DOHH2 (cell line): ENCODE measurements at regions not wholly inside any gene's neighbourhood (a gene's known extent, or its start where the extent isn't known, plus 50 kb on each side); places are given as distances from the start of the nearest gene placed in this dataset.

Source experiments
- H3F3A ChIP-seq: fragments of 200-600 bp; sonication (generic), shearing (Covaris generic); 2 replicates; pipeline ENCODE4 v1.6.0; 2016; ENCODE audit warnings: antibody characterized with exemption, mild to moderate bottlenecking; ENCODE audit not compliant: control insufficient read depth, insufficient read depth
- H3K27ac ChIP-seq: fragments of 200-600 bp; sonication (generic); 2 replicates; pipeline ENCODE4 v1.5.1; 2014; ENCODE audit warnings: low read depth, mild to moderate bottlenecking, low read length, moderate library complexity
- H3K27me3 ChIP-seq: fragments of 200-600 bp; sonication (generic); 2 replicates; pipeline ENCODE4 v1.6.1; 2014; ENCODE audit warnings: mild to moderate bottlenecking, low read length, mixed read lengths; ENCODE audit not compliant: control insufficient read depth
- H3K36me3 ChIP-seq: fragments of 200-600 bp; sonication (generic); 2 replicates; pipeline ENCODE4 v1.6.1; 2014; ENCODE audit warnings: mild to moderate bottlenecking, low read length, moderate library complexity, mixed read lengths; ENCODE audit not compliant: control insufficient read depth
- H3K4me1 ChIP-seq: fragments of 200-600 bp; sonication (generic); 2 replicates; pipeline ENCODE4 v1.6.1; 2014; ENCODE audit warnings: mild to moderate bottlenecking, low read length, mixed read lengths; ENCODE audit not compliant: control insufficient read depth
- H3K4me2 ChIP-seq: fragments of 200-600 bp; sonication (generic); 2 replicates; pipeline ENCODE4 v1.6.0; 2014; ENCODE audit warnings: mild to moderate bottlenecking, low read length, moderate library complexity
- H3K4me3 ChIP-seq: fragments of 200-600 bp; sonication (generic); 2 replicates; pipeline ENCODE4 v1.5.1; 2014; ENCODE audit warnings: mild to moderate bottlenecking, low read length, mixed read lengths
- H3K79me2 ChIP-seq: fragments of 200-600 bp; sonication (generic); 2 replicates; pipeline ENCODE4 v1.6.1; 2014; ENCODE audit warnings: mild to moderate bottlenecking, low read length, mixed read lengths; ENCODE audit not compliant: control insufficient read depth
- H3K9me2 ChIP-seq: fragments of 200-600 bp; sonication (generic); replicated peaks from 2 replicates; pipeline ENCODE4 v1.6.1; 2014; ENCODE audit warnings: mild to moderate bottlenecking, low read length, mixed read lengths; ENCODE audit not compliant: control insufficient read depth
- H3K9me3 ChIP-seq: fragments of 200-600 bp; sonication (generic); 2 replicates; pipeline ENCODE4 v1.6.1; 2014; ENCODE audit warnings: antibody characterized with exemption, low read length, mixed read lengths; ENCODE audit not compliant: control insufficient read depth, insufficient read depth
- H4K20me1 ChIP-seq: fragments of 200-600 bp; sonication (generic); 2 replicates; pipeline ENCODE4 v1.6.0; 2014; ENCODE audit warnings: low read depth, mild to moderate bottlenecking, antibody characterized with exemption, low read length, moderate library complexity; ENCODE audit not compliant: control insufficient read depth, insufficient read depth
- EZH2phosphoT487 ChIP-seq: fragments of 200-600 bp; sonication (generic); IDR thresholded peaks from 2 replicates; pipeline ENCODE4 v1.6.1; 2017; ENCODE audit warnings: borderline replicate concordance, mild to moderate bottlenecking, antibody characterized with exemption, low read length, moderate library complexity, mixed read lengths
- TF ChIP-seq, protein P1 (sequence below): fragments of 200-600 bp; sonication (generic); IDR thresholded peaks from one replicate; pipeline ENCODE4 v1.5.1; 2014; ENCODE audit warnings: antibody characterized with exemption, mild to moderate bottlenecking, low read depth, low read length; ENCODE audit not compliant: poor library complexity, severe bottlenecking

DNA sequence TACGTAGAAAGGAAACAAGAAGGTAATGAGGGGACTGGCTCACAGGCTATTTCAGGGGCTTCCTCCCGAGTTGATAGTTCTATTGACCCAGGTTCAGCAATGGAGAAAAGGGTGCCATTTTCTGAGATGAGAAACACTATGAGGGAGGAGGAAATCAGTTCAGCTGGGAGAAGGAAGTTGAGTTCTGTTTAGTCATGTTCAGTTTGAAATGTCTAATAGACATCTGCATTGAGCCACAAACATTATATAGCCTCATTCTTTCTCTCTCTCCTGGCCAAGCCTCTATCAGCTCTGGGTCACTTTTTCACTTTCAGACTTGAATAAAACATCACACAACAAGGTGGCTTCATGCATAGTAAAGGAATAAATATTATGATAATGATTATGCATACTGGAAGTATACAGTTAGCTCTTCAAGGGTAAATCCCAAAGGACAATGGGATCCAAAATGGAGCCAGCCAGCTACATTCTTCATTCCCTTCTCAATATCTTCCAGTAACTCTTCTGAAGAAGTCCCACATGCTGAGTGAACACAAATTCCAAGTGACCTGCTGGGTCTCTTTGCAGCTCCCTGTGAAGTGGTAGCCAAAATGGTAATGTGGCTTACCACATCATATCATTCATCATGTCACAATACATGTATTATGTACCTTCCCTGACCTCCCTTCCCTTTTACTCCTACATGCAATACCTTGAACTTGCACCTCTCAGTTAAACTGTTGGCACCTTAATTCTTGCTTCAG lies 80.9 kb upstream of the CD44 start:
- Histone ChIP-seq H3K9me2 (no peaks in the 10 kb centered on the region), H3F3A (no peaks in the 10 kb centered on the region), H3K4me3 (peak overlapping the region; percentile 64), H4K20me1 (no peaks in the 10 kb centered on the region), H3K4me1 (peaks cover 25% of the 10 kb centered on the region), H3K27me3 (no peaks in the 10 kb centered on the region), H3K79me2 (no peaks in the 10 kb centered on the region), H3K27ac (no peak overlapping the region; the same call in 1 of the 2 replicates), H3K9me3 (peaks cover 17% of the 10 kb centered on the region), H3K36me3 (peaks cover 11% of the 10 kb centered on the region), H3K4me2 (no peak overlapping the region)
- TF ChIP-seq, protein P1, sequence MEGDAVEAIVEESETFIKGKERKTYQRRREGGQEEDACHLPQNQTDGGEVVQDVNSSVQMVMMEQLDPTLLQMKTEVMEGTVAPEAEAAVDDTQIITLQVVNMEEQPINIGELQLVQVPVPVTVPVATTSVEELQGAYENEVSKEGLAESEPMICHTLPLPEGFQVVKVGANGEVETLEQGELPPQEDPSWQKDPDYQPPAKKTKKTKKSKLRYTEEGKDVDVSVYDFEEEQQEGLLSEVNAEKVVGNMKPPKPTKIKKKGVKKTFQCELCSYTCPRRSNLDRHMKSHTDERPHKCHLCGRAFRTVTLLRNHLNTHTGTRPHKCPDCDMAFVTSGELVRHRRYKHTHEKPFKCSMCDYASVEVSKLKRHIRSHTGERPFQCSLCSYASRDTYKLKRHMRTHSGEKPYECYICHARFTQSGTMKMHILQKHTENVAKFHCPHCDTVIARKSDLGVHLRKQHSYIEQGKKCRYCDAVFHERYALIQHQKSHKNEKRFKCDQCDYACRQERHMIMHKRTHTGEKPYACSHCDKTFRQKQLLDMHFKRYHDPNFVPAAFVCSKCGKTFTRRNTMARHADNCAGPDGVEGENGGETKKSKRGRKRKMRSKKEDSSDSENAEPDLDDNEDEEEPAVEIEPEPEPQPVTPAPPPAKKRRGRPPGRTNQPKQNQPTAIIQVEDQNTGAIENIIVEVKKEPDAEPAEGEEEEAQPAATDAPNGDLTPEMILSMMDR = no peak
- TF ChIP-seq EZH2phosphoT487 = no peak

DNA sequence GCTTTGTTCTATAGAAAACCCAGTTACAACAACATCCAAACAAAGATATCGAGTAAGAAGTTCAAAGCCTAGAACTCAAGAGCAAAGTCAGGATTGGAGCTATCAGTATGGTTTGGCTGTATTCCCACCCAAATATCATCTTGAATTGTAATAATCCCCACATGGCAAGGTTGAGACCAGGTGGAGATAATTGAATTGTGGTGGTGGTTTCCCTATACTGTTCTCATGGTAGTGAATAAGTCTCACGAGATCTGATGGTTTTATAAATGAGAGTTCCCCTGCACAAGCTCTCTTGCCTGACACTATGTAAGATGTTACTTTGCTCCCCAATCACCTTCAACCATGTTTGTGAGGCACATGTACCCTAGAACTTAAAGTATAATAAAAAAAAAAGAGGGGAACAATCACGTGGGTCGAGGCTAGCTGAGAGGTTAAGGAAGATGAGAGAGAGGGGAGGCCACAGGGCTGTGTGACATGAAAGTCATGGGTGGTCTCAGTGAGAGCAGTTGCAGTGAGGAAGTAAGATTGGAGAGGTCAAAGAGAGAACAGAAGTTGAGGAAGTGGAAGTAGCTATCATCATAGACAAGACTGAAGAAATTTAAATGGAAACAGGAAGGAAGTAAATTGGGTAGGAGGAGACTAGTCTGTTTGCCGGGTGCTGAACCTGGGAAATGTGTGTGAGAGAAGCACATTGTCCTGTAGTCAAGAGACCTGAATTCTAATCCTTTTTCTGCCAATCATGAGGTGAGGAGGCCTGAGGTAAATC lies 80.1 kb upstream of the CD44 start:
- Histone ChIP-seq H3K9me2 (no peaks in the 10 kb centered on the region), H3F3A (no peaks in the 10 kb centered on the region), H3K27me3 (no peaks in the 10 kb centered on the region), H3K36me3 (peaks cover 11% of the 10 kb centered on the region), H3K9me3 (peaks cover 17% of the 10 kb centered on the region), H3K4me1 (peaks cover 25% of the 10 kb centered on the region), H3K4me3 (peak overlapping the region; percentile 64), H3K4me2 (peak overlapping the region; percentile 57), H3K27ac (peak overlapping the region; percentile 59), H4K20me1 (no peaks in the 10 kb centered on the region), H3K79me2 (no peaks in the 10 kb centered on the region)
- TF ChIP-seq, protein P1 = no peak
- no peak for TF ChIP-seq EZH2phosphoT487

DNA sequence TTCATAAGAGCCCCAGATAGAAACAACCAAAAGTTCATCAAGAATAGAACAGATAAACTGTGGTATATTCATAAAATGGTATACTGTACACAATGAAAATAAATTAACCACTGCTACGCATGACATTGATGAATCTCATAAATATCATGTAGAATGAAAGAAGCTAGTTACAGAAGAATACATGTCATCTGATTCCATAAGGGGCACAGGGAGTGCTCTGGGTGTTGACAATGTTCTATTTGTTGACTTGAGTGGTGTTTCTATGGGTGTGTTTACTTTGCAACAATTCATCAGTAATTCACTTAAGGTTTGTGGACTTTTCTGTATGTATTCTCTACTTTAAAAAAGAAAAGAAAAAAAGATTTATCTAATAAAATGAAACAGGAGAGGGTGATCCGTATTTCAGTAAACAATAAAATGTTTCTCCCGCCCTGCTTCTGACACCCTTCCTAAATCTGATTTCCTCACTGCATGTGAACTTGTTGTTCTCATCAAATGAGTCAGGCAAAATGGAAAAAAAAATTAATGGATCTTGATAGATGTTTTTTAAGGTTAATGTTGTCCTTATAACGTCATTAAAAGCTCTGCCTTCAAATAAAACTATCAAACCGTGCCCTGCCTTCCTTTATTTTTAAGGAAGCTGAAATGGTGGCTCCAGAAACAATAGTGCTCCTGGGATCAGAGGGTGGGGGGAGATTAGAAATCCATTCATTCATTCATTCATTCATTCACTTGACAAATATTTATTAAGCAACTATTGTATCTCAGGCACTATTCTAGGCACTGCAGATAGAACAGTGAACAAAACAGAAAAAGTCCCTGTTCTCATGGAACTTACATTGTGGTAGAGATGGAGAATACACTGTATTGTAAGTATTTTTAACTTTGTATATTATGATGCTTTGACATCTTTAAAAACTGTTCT lies 77.2 kb upstream of the CD44 start:
- TF ChIP-seq, protein P1 = no peak
- TF ChIP-seq EZH2phosphoT487 = no peak
- no peak overlapping the region for H3K4me2 ChIP-seq
- H3K4me1 ChIP-seq = peaks cover 21% of the 10 kb centered on the region
- no peaks in the 10 kb centered on the region for H3K27me3 ChIP-seq
- no peaks in the 10 kb centered on the region for H3K79me2 ChIP-seq
- H4K20me1 ChIP-seq = no peaks in the 10 kb centered on the region
- no peaks in the 10 kb centered on the region for H3F3A ChIP-seq
- no peak overlapping the region for H3K27ac ChIP-seq
- peaks cover 11% of the 10 kb centered on the region for H3K36me3 ChIP-seq
- peaks cover 17% of the 10 kb centered on the region for H3K9me3 ChIP-seq
- no peaks in the 10 kb centered on the region for H3K9me2 ChIP-seq
- no peak overlapping the region for H3K4me3 ChIP-seq
